ENCODE measurements at regions not wholly inside any gene's neighbourhood (a gene's known extent, or its start where the extent isn't known, plus 50 kb on each side); places are given as distances from the start of the nearest gene placed in this dataset.
"Not testable (repeated sequence)": the region's sequence is repeated elsewhere in the genome, so short reads cannot be mapped to it uniquely, and the experiment has no call there.

- no peak for TF ChIP-seq CTCF (conservative IDR thresholded peaks at IDR 0.05)
These were observed 69.4 kb upstream of the IGLL5 start for GRCh38 chr22:22818202-22818538.

GRCh38 chr22:22818861-22819855 lies 68.5 kb upstream of the IGLL5 start:
- no peak for TF ChIP-seq CTCF (conservative IDR thresholded peaks at IDR 0.05)
- H3K27ac ChIP-seq = no peak overlapping the region

More at GRCh38 chr22:22818202-22818538, 69.4 kb upstream of the IGLL5 start:
- no peak overlapping the region for H3K27ac ChIP-seq

GRCh38 chr22:22820076-22820475 lies 67.5 kb upstream of the IGLL5 start:
- no peak overlapping the region for H3K27ac ChIP-seq
- TF ChIP-seq CTCF (conservative IDR thresholded peaks at IDR 0.05) = no peak

GRCh38 chr22:22820626-22821025 lies 67.0 kb upstream of the IGLL5 start:
- no peak overlapping the region for H3K27ac ChIP-seq
- TF ChIP-seq CTCF (conservative IDR thresholded peaks at IDR 0.05) = no peak

- no peak for TF ChIP-seq CTCF (conservative IDR thresholded peaks at IDR 0.05)
- no peak overlapping the region for H3K27ac ChIP-seq
These were observed 66.3 kb upstream of the IGLL5 start for GRCh38 chr22:22821340-22821739.

GRCh38 chr22:22822106-22822505 lies 65.5 kb upstream of the IGLL5 start:
- no peak for TF ChIP-seq CTCF (conservative IDR thresholded peaks at IDR 0.05)
- no peak overlapping the region for H3K27ac ChIP-seq

GRCh38 chr22:22822553-22822952 lies 65.1 kb upstream of the IGLL5 start:
- H3K27ac ChIP-seq = not testable (repeated sequence)
